Immature natural killer cell (primary cell): ENCODE measurements at regions not wholly inside any gene's neighbourhood (a gene's known extent, or its start where the extent isn't known, plus 50 kb on each side); places are given as distances from the start of the nearest gene placed in this dataset.

ENCODE experiments used
- DNase-seq, 3 donors: peaks; one replicate each; pipeline ENCODE4 v3.0.0; 2022; ENCODE audit warnings: mixed read lengths in 1 of 3
- H3K27ac Mint-ChIP-seq, 6 donors: one replicate each; pipeline ENCODE4 v1.8.0; 2020; ENCODE audit warnings: mixed read lengths in 6 of 6, mild to moderate bottlenecking in 5 of 6, inconsistent platforms in 4 of 6, moderate library complexity in 3 of 6
- H3K27me3 Mint-ChIP-seq, 3 donors: one replicate each; pipeline ENCODE4 v1.8.0; 2020 to 2021; ENCODE audit warnings: low read depth in 3 of 3, mild to moderate bottlenecking in 3 of 3, mixed read lengths in 3 of 3, moderate library complexity in 3 of 3, inconsistent platforms in 1 of 3
- H3K36me3 Mint-ChIP-seq, 3 donors: one replicate each; pipeline ENCODE4 v1.8.0; 2020; ENCODE audit warnings: mixed read lengths in 3 of 3, inconsistent platforms in 2 of 3, mild to moderate bottlenecking in 2 of 3
- H3K4me1 Mint-ChIP-seq, 2 donors: one replicate each; pipeline ENCODE4 v1.8.0; 2020; ENCODE audit warnings: inconsistent platforms in 2 of 2, mild to moderate bottlenecking in 2 of 2, mixed read lengths in 2 of 2, moderate library complexity in 1 of 2
- H3K4me3 Mint-ChIP-seq, 5 donors: one replicate each; pipeline ENCODE4 v1.8.0; 2020; ENCODE audit warnings: mild to moderate bottlenecking in 5 of 5, mixed read lengths in 5 of 5, inconsistent platforms in 3 of 5, moderate library complexity in 3 of 5
- H3K9me3 Mint-ChIP-seq, 6 donors: one replicate each; pipeline ENCODE4 v1.8.0; 2020; ENCODE audit warnings: mild to moderate bottlenecking in 6 of 6, mixed read lengths in 6 of 6, inconsistent platforms in 4 of 6, moderate library complexity in 3 of 6

- DNase-seq = peak in 1 of 3 donors; percentile 6
- H3K4me1 Mint-ChIP-seq = peaks cover 12 to 19% of the 10 kb centered on the region in 2 donors
- no peaks in the 10 kb centered on the region for H3K36me3 Mint-ChIP-seq
- peaks cover 0 to 3% (median 0%) of the 10 kb centered on the region in 6 donors for H3K9me3 Mint-ChIP-seq
- H3K4me3 Mint-ChIP-seq = no peak overlapping the region
- no peak overlapping the region for H3K27ac Mint-ChIP-seq
- H3K27me3 Mint-ChIP-seq = peaks cover 0 to 3% (median 2%) of the 10 kb centered on the region in 3 donors
These were observed 543.8 kb upstream of the JAG1 start for GRCh38 chr20:11217326-11218172.

GRCh38 chr20:11218173-11218680 is 544.4 kb upstream of the JAG1 start:
- no peak for DNase-seq

DNA sequence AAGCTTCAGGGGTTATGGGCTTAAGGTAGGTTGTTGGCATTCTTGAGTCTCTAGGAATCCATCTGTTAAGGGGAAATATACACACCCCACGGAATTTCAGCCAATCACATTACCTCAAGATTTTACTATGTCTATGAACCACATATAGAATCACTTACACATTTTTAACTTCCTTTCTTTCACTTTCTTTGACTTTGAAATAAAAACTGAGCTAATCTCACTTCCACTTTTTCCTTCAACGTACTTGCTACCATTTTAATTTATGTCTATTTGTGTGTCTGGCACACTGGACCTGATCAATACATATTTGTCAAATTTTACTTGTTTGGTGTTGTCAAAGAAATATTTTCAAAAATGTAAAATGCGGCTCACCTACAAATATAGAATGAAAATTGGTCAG is 545.4 kb upstream of the JAG1 start:
- DNase-seq = no peak
- Mint-ChIP-seq H3K9me3 (peaks cover 0 to 2% (median 0%) of the 10 kb centered on the region in 6 donors), H3K4me1 (peaks cover 12 to 19% of the 10 kb centered on the region in 2 donors), H3K4me3 (no peak overlapping the region), H3K36me3 (no peaks in the 10 kb centered on the region), H3K27me3 (peaks cover 0 to 3% (median 2%) of the 10 kb centered on the region in 3 donors), H3K27ac (no peak overlapping the region)

More at GRCh38 chr20:11218173-11218680, 544.4 kb upstream of the JAG1 start:
- Mint-ChIP-seq H3K4me3 (no peak overlapping the region), H3K9me3 (peaks cover 0 to 2% (median 0%) of the 10 kb centered on the region in 6 donors), H3K4me1 (peaks cover 12 to 19% of the 10 kb centered on the region in 2 donors), H3K27ac (no peak overlapping the region), H3K36me3 (no peaks in the 10 kb centered on the region), H3K27me3 (peaks cover 0 to 3% (median 2%) of the 10 kb centered on the region in 3 donors)

DNA sequence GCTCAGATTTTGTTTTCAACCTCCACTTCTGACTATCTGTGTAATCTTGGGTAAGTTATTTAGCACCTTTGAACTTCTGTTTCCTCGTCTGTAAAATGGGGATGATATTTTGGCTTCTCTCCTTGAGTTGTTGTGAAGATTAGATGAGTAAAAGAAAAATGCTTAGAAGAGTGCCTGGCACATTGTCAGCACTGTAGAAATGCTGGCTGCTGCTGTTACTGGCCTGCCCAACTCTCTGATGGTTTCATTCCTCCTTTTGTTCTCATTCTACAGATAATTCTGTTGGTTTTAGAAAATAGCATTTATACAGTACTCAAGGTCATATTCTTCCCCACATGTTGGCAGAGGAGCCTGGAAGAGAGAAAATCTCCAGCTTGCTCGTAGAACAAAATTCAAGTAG is 547.2 kb upstream of the JAG1 start:
- Mint-ChIP-seq H3K36me3 (no peaks in the 10 kb centered on the region), H3K27ac (no peak overlapping the region), H3K9me3 (no peaks in the 10 kb centered on the region), H3K4me3 (no peak overlapping the region), H3K4me1 (peaks cover 12 to 19% of the 10 kb centered on the region in 2 donors), H3K27me3 (peaks cover 2% of the 10 kb centered on the region in 3 donors)
- DNase-seq = no peak

DNA sequence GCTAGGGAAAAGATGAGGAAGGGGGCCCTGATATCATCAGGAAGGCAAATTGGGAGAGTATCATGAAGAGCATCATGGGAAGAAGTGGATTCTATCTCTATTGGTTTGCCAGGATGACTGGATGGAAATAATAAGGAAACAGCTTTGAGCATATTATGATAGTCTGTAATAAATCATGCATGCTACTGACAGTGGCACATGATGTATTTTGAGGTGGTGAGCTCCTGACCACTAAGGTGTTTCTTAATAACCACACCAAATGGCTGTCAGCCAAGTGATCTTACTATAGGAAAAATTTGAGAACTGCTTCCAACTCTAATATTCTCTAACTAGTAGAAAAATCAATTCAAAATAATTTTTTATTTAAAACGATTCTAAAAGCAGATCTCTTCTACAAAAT is 548.4 kb upstream of the JAG1 start:
- H3K27me3 Mint-ChIP-seq = peaks cover 0 to 2% (median 2%) of the 10 kb centered on the region in 3 donors
- H3K36me3 Mint-ChIP-seq = no peaks in the 10 kb centered on the region
- no peak overlapping the region for H3K4me3 Mint-ChIP-seq

GRCh38 chr20:11227602-11228001 is 553.8 kb upstream of the JAG1 start:
- no peak for DNase-seq
- Mint-ChIP-seq H3K27me3 (peaks cover 0 to 2% (median 2%) of the 10 kb centered on the region in 3 donors), H3K36me3 (no peaks in the 10 kb centered on the region), H3K4me3 (no peak overlapping the region), H3K9me3 (peaks cover 0 to 2% (median 0%) of the 10 kb centered on the region in 6 donors), H3K27ac (no peak overlapping the region), H3K4me1 (no peaks in the 10 kb centered on the region)

More for the DNA sequence above, 548.4 kb upstream of the JAG1 start:
- Mint-ChIP-seq H3K4me1 (peaks cover 10 to 15% of the 10 kb centered on the region in 2 donors), H3K9me3 (no peaks in the 10 kb centered on the region), H3K27ac (no peak overlapping the region)
- no peak for DNase-seq

- Mint-ChIP-seq H3K27ac (no peak overlapping the region), H3K27me3 (peaks cover 0 to 2% (median under 1%) of the 10 kb centered on the region in 3 donors), H3K9me3 (peaks cover 0 to 2% (median 0%) of the 10 kb centered on the region in 6 donors), H3K4me3 (no peak overlapping the region), H3K4me1 (no peaks in the 10 kb centered on the region), H3K36me3 (no peaks in the 10 kb centered on the region)
- no peak for DNase-seq
These were observed 556.0 kb upstream of the JAG1 start for GRCh38 chr20:11229772-11230171.

GRCh38 chr20:11230999-11231398 is 557.2 kb upstream of the JAG1 start:
- DNase-seq = no peak
- H3K4me1 Mint-ChIP-seq = no peaks in the 10 kb centered on the region
- no peak overlapping the region for H3K4me3 Mint-ChIP-seq
- H3K27ac Mint-ChIP-seq = no peak overlapping the region
- H3K9me3 Mint-ChIP-seq = peaks cover 0 to 2% (median 0%) of the 10 kb centered on the region in 6 donors
- H3K36me3 Mint-ChIP-seq = no peaks in the 10 kb centered on the region
- H3K27me3 Mint-ChIP-seq = no peaks in the 10 kb centered on the region

DNA sequence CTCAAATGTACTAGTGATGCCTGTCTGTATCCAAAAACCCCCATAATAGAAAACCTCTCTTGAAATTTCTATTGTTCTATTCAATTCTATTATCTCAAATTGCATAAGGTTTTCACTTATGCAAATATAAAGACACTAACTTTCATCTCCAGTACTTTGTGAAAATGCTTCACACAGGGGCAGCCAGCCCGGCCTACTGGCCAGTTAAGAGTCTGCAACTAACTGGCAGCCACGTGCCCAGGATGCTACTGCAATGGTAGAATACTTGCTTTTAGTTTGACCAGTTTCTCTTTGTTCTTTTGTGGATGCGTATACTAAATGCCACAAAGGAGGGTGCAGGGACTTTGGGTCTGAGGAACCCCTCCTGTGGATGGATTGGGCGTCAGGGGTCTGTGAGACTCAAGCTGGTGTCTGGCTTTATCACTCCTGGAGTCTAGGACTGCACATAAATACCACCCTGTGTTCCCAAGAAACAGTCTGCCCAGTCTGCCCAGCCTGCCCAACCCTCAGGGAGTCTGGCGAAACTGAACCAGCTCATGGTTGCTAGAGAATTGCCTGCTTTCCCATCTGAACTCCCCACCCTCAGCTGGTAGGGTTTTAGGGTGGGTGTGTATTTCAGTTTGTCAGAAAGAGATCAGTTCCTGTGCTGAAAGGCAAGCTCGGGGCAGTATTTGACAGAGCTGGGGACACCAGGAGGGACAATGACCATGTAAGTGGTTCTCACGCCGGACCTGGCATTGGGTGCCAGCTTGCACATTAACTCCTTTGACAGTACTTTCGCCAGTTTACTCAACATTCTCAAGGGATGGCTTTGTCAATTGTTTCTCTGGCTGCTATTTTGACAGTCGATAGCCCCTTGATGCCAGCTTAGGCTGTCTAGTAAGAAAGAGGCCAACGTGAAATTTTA is 558.2 kb upstream of the JAG1 start:
- H3K36me3 Mint-ChIP-seq = no peaks in the 10 kb centered on the region
- no peaks in the 10 kb centered on the region for H3K27me3 Mint-ChIP-seq
- H3K4me1 Mint-ChIP-seq = no peaks in the 10 kb centered on the region
- peaks cover 0 to 2% (median 0%) of the 10 kb centered on the region in 6 donors for H3K9me3 Mint-ChIP-seq
- no peak overlapping the region for H3K27ac Mint-ChIP-seq
- H3K4me3 Mint-ChIP-seq = no peak overlapping the region
- DNase-seq = no peak

DNA sequence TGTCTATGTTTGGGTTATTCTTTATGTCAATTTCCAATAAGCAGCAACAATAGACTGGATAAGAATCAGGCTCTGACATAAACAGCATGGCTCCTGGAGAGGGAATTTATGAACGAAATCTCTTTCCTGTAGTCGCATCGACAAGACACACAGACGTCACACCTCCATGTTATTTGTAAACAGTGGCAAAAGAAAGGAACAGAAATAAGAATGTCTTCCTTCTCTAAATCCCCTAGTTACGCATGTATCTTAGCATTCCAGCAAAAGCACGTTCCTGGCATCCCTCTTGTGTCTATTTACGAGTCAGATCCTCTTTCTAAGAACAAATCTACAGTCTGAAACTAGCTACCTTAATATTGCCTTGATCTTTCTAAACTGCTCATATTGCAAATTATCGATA is 559.1 kb upstream of the JAG1 start:
- Mint-ChIP-seq H3K4me3 (no peak overlapping the region), H3K4me1 (no peaks in the 10 kb centered on the region), H3K27ac (no peak overlapping the region), H3K27me3 (no peaks in the 10 kb centered on the region), H3K9me3 (peaks cover 0 to 1% (median 0%) of the 10 kb centered on the region in 6 donors), H3K36me3 (no peaks in the 10 kb centered on the region)
- no peak for DNase-seq

DNA sequence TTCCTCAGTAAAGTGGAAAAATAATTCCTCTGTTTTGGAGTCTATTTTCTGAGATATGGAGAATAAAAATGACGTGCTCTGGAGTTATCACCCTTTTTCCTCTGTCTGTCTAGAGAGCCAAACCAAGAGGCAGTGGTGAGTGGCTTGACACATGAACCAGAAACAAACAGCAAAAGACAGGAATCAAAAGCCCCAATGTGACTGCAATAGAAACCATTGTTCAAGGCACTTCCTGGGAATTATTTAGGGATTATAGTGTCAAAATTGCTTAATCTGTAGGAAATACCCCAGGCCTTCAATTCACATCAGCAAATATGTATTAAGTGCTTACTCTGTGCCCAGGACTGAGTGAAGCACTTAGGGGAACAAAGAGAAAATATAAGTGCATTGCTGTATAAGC is 560.4 kb upstream of the JAG1 start:
- Mint-ChIP-seq H3K4me1 (no peaks in the 10 kb centered on the region), H3K27ac (no peak overlapping the region), H3K9me3 (peaks cover 0 to 6% (median 0%) of the 10 kb centered on the region in 6 donors), H3K27me3 (peaks cover 0 to 1% (median 0%) of the 10 kb centered on the region in 3 donors), H3K36me3 (no peaks in the 10 kb centered on the region), H3K4me3 (no peak overlapping the region)
- DNase-seq = no peak

GRCh38 chr20:11234608-11235007 is 560.8 kb upstream of the JAG1 start:
- H3K27ac Mint-ChIP-seq = no peak overlapping the region
- no peak overlapping the region for H3K4me3 Mint-ChIP-seq
- peaks cover 0 to 1% (median 0%) of the 10 kb centered on the region in 3 donors for H3K27me3 Mint-ChIP-seq
- DNase-seq = no peak
- H3K36me3 Mint-ChIP-seq = no peaks in the 10 kb centered on the region
- H3K9me3 Mint-ChIP-seq = peaks cover 0 to 8% (median 0%) of the 10 kb centered on the region in 6 donors
- H3K4me1 Mint-ChIP-seq = no peaks in the 10 kb centered on the region

GRCh38 chr20:11235058-11235457 is 561.3 kb upstream of the JAG1 start:
- Mint-ChIP-seq H3K4me3 (no peak overlapping the region), H3K9me3 (peaks cover 0 to 8% (median 0%) of the 10 kb centered on the region in 6 donors), H3K27ac (no peak overlapping the region), H3K36me3 (no peaks in the 10 kb centered on the region), H3K4me1 (no peaks in the 10 kb centered on the region), H3K27me3 (peaks cover 0 to 2% (median 1%) of the 10 kb centered on the region in 3 donors)
- no peak for DNase-seq
